PC-9 (cell line): ENCODE measurements at regions not wholly inside any gene's neighbourhood (a gene's known extent, or its start where the extent isn't known, plus 50 kb on each side); places are given as distances from the start of the nearest gene placed in this dataset.

Source experiments
- EZH2 ChIP-seq: fragments of 200-600 bp; sonication (generic); IDR thresholded peaks from 2 replicates; pipeline ENCODE4 v1.8.0; 2017; ENCODE audit warnings: antibody characterized with exemption, low read depth
- TF ChIP-seq, protein P1 (sequence below): fragments of 200-600 bp; sonication (generic); conservative IDR thresholded peaks from 2 replicates; pipeline ENCODE4 v1.6.1; 2017; ENCODE audit warnings: mixed run types, antibody characterized with exemption, mild to moderate bottlenecking, moderate library complexity

DNA sequence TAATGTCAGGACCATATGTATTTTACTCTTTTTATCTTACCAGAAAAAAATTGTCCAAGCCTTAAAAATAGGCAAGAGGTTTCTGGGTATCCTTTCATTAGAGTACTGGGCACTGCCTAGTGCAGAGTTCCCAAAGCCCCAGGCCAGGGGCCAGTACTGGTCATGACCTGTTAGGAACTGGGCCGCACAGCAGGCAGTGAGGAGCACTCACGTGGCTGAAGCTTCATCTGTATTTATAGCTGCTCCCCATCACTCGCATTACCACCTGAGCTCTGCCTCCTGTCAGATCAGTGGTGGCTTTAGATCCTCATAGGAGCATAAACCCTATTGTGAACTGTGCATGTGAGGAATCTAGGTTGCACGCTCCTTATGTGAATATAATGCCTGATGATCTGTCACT, 632.9 kb downstream of the UTRN start:
- TF ChIP-seq, protein P1, sequence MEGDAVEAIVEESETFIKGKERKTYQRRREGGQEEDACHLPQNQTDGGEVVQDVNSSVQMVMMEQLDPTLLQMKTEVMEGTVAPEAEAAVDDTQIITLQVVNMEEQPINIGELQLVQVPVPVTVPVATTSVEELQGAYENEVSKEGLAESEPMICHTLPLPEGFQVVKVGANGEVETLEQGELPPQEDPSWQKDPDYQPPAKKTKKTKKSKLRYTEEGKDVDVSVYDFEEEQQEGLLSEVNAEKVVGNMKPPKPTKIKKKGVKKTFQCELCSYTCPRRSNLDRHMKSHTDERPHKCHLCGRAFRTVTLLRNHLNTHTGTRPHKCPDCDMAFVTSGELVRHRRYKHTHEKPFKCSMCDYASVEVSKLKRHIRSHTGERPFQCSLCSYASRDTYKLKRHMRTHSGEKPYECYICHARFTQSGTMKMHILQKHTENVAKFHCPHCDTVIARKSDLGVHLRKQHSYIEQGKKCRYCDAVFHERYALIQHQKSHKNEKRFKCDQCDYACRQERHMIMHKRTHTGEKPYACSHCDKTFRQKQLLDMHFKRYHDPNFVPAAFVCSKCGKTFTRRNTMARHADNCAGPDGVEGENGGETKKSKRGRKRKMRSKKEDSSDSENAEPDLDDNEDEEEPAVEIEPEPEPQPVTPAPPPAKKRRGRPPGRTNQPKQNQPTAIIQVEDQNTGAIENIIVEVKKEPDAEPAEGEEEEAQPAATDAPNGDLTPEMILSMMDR: no peak
- no peak for TF ChIP-seq EZH2
